ENCODE measurements at regions not wholly inside any gene's neighbourhood (a gene's known extent, or its start where the extent isn't known, plus 50 kb on each side); places are given as distances from the start of the nearest gene placed in this dataset.

DNA sequence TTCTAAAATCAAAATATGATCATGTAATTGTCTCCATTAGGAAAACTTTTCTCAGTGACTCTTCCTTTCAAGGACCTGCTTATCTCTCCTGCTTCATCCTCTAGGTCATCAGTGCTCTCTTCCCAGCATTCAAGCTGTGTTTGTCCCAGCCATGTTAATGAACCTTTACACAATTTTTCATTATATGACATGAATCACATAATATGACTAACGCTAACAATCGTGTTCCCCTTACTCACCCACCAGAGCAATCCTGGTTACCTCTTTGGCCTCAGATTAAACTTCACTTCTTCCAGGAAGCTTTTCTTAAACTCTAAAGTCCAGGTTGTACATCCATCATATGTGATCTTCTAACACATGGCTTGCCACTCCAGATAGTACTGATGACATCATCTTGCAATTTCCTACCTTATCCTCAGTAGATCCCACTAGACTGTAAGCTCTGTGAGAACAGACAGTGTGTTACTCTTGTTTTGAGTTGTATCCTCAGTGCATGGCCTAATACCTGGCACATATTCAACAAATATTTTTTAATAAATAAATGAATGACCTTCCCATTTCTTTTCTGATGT, 882.9 kb upstream of the ZEB2 start:
- no peaks in the 10 kb centered on the region for H3K4me1 ChIP-seq (ENCODE audit: control insufficient read depth, insufficient read depth, low read length)
- H3K36me3 ChIP-seq (ENCODE audit: control insufficient read depth, insufficient read depth, low read length): no peaks in the 10 kb centered on the region
- POLR2A ChIA-PET: no interaction called here
- no peak overlapping the region for H3K4me3 ChIP-seq (ENCODE audit: low read depth in 2 of 2, low read length in 2 of 2)
- BruUV-seq (replicated peaks): no TSS peak
- CTCF ChIA-PET: no interaction called here
- ATAC-seq (no peak), DNase-seq (ENCODE audit: low read depth, low spot score) (no peak)
- H3K27me3 ChIP-seq (ENCODE audit: control insufficient read depth, insufficient read depth, low read length): no peaks in the 10 kb centered on the region
- no peaks in the 10 kb centered on the region for H3K9me3 ChIP-seq (ENCODE audit: control insufficient read depth, insufficient read depth, low read depth, low read length)
- H3K27ac ChIP-seq (ENCODE audit: low read length): no peak overlapping the region
- TF ChIP-seq TCF7L2 (IDR thresholded peaks at IDR 0.05; ENCODE audit: low read depth, low read length) (no peak), POLR2AphosphoS5 (IDR thresholded peaks at IDR 0.05; ENCODE audit: low read depth, low read length) (no peak), SIN3A (IDR thresholded peaks at IDR 0.05; ENCODE audit: borderline replicate concordance, insufficient read depth, low read depth, low read length) (no peak)
- TF ChIP-seq, protein P1, sequence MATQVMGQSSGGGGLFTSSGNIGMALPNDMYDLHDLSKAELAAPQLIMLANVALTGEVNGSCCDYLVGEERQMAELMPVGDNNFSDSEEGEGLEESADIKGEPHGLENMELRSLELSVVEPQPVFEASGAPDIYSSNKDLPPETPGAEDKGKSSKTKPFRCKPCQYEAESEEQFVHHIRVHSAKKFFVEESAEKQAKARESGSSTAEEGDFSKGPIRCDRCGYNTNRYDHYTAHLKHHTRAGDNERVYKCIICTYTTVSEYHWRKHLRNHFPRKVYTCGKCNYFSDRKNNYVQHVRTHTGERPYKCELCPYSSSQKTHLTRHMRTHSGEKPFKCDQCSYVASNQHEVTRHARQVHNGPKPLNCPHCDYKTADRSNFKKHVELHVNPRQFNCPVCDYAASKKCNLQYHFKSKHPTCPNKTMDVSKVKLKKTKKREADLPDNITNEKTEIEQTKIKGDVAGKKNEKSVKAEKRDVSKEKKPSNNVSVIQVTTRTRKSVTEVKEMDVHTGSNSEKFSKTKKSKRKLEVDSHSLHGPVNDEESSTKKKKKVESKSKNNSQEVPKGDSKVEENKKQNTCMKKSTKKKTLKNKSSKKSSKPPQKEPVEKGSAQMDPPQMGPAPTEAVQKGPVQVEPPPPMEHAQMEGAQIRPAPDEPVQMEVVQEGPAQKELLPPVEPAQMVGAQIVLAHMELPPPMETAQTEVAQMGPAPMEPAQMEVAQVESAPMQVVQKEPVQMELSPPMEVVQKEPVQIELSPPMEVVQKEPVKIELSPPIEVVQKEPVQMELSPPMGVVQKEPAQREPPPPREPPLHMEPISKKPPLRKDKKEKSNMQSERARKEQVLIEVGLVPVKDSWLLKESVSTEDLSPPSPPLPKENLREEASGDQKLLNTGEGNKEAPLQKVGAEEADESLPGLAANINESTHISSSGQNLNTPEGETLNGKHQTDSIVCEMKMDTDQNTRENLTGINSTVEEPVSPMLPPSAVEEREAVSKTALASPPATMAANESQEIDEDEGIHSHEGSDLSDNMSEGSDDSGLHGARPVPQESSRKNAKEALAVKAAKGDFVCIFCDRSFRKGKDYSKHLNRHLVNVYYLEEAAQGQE (IDR thresholded peaks at IDR 0.05; ENCODE audit: insufficient read depth in 1 of 2, low read depth in 2 of 2, low read length in 1 of 2): no peak
- TF ChIP-seq, protein P2, sequence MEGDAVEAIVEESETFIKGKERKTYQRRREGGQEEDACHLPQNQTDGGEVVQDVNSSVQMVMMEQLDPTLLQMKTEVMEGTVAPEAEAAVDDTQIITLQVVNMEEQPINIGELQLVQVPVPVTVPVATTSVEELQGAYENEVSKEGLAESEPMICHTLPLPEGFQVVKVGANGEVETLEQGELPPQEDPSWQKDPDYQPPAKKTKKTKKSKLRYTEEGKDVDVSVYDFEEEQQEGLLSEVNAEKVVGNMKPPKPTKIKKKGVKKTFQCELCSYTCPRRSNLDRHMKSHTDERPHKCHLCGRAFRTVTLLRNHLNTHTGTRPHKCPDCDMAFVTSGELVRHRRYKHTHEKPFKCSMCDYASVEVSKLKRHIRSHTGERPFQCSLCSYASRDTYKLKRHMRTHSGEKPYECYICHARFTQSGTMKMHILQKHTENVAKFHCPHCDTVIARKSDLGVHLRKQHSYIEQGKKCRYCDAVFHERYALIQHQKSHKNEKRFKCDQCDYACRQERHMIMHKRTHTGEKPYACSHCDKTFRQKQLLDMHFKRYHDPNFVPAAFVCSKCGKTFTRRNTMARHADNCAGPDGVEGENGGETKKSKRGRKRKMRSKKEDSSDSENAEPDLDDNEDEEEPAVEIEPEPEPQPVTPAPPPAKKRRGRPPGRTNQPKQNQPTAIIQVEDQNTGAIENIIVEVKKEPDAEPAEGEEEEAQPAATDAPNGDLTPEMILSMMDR (IDR thresholded peaks at IDR 0.05): no peak
- in situ Hi-C loops (cut with HindIII; ENCODE audit: low pct_unique_long_range_greater_than_20kb, low sequenced_read_pairs): no loop called here
- intact Hi-C loops (cut with micrococcal nuclease; ENCODE audit: unreplicated experiment): no loop called here

DNA sequence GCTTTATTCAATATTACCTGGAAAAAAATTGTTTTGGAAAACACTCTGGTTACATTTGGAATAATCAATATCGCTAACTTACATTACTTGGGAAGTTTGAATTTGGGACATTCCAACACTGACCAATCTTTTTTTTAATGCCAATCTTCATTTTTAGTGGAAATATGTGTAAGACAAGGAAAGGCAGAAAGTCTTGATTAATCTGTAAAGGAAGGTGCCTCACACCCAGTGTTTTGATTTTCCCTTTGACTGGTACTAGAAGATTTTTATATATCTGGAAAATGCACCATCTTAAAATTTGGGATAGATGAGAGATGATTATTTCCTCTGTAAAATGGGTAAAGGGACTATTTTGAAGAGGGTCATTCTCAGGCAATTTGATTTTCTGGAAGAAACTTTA, 879.2 kb upstream of the ZEB2 start:
- Histone ChIP-seq H3K27me3 (ENCODE audit: control insufficient read depth, insufficient read depth, low read length) (no peaks in the 10 kb centered on the region), H3K9me3 (ENCODE audit: control insufficient read depth, insufficient read depth, low read depth, low read length) (no peaks in the 10 kb centered on the region), H3K4me1 (ENCODE audit: control insufficient read depth, insufficient read depth, low read length) (no peaks in the 10 kb centered on the region), H3K27ac (ENCODE audit: low read length) (no peak overlapping the region), H3K36me3 (ENCODE audit: control insufficient read depth, insufficient read depth, low read length) (no peaks in the 10 kb centered on the region), H3K4me3 (ENCODE audit: low read depth in 2 of 2, low read length in 2 of 2) (no peak overlapping the region)
- TF ChIP-seq, protein P2 (IDR thresholded peaks at IDR 0.05): no peak
- TF ChIP-seq, protein P1 (IDR thresholded peaks at IDR 0.05; ENCODE audit: insufficient read depth in 1 of 2, low read depth in 2 of 2, low read length in 1 of 2): no peak
- TF ChIP-seq POLR2AphosphoS5 (IDR thresholded peaks at IDR 0.05; ENCODE audit: low read depth, low read length) (no peak), SIN3A (IDR thresholded peaks at IDR 0.05; ENCODE audit: borderline replicate concordance, insufficient read depth, low read depth, low read length) (no peak), TCF7L2 (IDR thresholded peaks at IDR 0.05; ENCODE audit: low read depth, low read length) (no peak)
- POLR2A ChIA-PET: no interaction called here
- DNase-seq (ENCODE audit: low read depth, low spot score): no peak
- intact Hi-C loops (cut with micrococcal nuclease; ENCODE audit: unreplicated experiment) (no loop called here), in situ Hi-C loops (cut with HindIII; ENCODE audit: low pct_unique_long_range_greater_than_20kb, low sequenced_read_pairs) (no loop called here)
- BruUV-seq (replicated peaks): no TSS peak
- ATAC-seq: no peak
- CTCF ChIA-PET: no interaction called here
